CD8-positive, alpha-beta memory T cell (primary cell): ENCODE measurements at regions not wholly inside any gene's neighbourhood (a gene's known extent, or its start where the extent isn't known, plus 50 kb on each side); places are given as distances from the start of the nearest gene placed in this dataset.

ENCODE experiments used
- CTCF ChIA-PET: fragments of 350-600 bp; sonication (Branson Sonifier 250); formaldehyde crosslinking; loops from one replicate; lab custom pipeline; 2021; ENCODE audit warnings: antibody characterized with exemption; lab: Charles Lee
- POLR2A ChIA-PET: fragments of 350-600 bp; sonication (Branson Sonifier 250); formaldehyde crosslinking; loops from one replicate; lab custom pipeline; 2021; ENCODE audit warnings: antibody characterized with exemption; lab: Charles Lee
- DNase-seq, 5 donors: peaks; one replicate each; pipeline versions ENCODE4 v3.0.0 to v3.0.0-alpha.2; 2020 to 2022; ENCODE audit warnings: mixed read lengths in 1 of 5
- H3K27ac ChIP-seq: one replicate; pipeline ENCODE4 v1.7.0; 2013; ENCODE audit warnings: low read depth, mild to moderate bottlenecking, low read length, moderate library complexity
- H3K27me3 ChIP-seq: 2 replicates; pipeline ENCODE4 v1.7.0; 2013; ENCODE audit warnings: low read length, mild to moderate bottlenecking; ENCODE audit not compliant: insufficient read depth, poor library complexity, severe bottlenecking
- H3K36me3 ChIP-seq: 2 replicates; pipeline ENCODE4 v1.7.0; 2013; ENCODE audit warnings: mild to moderate bottlenecking, low read length, moderate library complexity; ENCODE audit not compliant: insufficient read depth
- H3K4me1 ChIP-seq: 2 replicates; pipeline ENCODE4 v1.7.0; 2013; ENCODE audit warnings: mild to moderate bottlenecking, low read length, moderate library complexity; ENCODE audit not compliant: insufficient read depth
- H3K4me3 ChIP-seq: 2 replicates; pipeline ENCODE4 v1.7.0; 2013; ENCODE audit warnings: mild to moderate bottlenecking, low read length
- H3K9me3 ChIP-seq: 2 replicates; pipeline ENCODE4 v1.7.0; 2013; ENCODE audit warnings: mild to moderate bottlenecking, low read length
- H3K27ac Mint-ChIP-seq, 8 donors: one replicate each; pipeline ENCODE4 v1.8.0; 2020 to 2021; ENCODE audit warnings: mixed read lengths in 8 of 8, mild to moderate bottlenecking in 6 of 8, inconsistent platforms in 3 of 8, moderate library complexity in 3 of 8
- H3K27me3 Mint-ChIP-seq, 2 donors: one replicate each; pipeline ENCODE4 v1.8.0; 2020 to 2021; ENCODE audit warnings: mixed read lengths in 2 of 2, mild to moderate bottlenecking in 1 of 2, moderate library complexity in 1 of 2
- H3K36me3 Mint-ChIP-seq, 3 donors: one replicate each; pipeline ENCODE4 v1.8.0; 2020 to 2021; ENCODE audit warnings: mixed read lengths in 3 of 3, inconsistent platforms in 1 of 3, mild to moderate bottlenecking in 1 of 3
- H3K4me1 Mint-ChIP-seq, 3 donors: one replicate each; pipeline ENCODE4 v1.8.0; 2020 to 2021; ENCODE audit warnings: mixed read lengths in 3 of 3, inconsistent platforms in 1 of 3, mild to moderate bottlenecking in 1 of 3
- H3K4me3 Mint-ChIP-seq, 7 donors: one replicate each; pipeline ENCODE4 v1.8.0; 2020 to 2021; ENCODE audit warnings: mixed read lengths in 7 of 7, mild to moderate bottlenecking in 6 of 7, moderate library complexity in 4 of 7, inconsistent platforms in 2 of 7
- H3K9me3 Mint-ChIP-seq, 5 donors: one replicate each; pipeline ENCODE4 v1.8.0; 2020 to 2022; ENCODE audit warnings: mixed read lengths in 5 of 5, mild to moderate bottlenecking in 3 of 5, moderate library complexity in 2 of 5, inconsistent platforms in 1 of 5

GRCh38 chr5:117486261-117486660 is 911.6 kb upstream of the SEMA6A start:
- no peaks in the 10 kb centered on the region for H3K27me3 ChIP-seq
- no peak for DNase-seq
- H3K9me3 ChIP-seq: no peaks in the 10 kb centered on the region
- POLR2A ChIA-PET: no interaction called here
- no peak overlapping the region for H3K4me3 Mint-ChIP-seq
- H3K9me3 Mint-ChIP-seq: peaks cover 2 to 11% (median 7%) of the 10 kb centered on the region in 5 donors
- no peaks in the 10 kb centered on the region for H3K36me3 Mint-ChIP-seq
- no peaks in the 10 kb centered on the region for H3K4me1 ChIP-seq
- H3K4me3 ChIP-seq: no peak overlapping the region
- no peak overlapping the region for H3K27ac ChIP-seq
- no peaks in the 10 kb centered on the region for H3K27me3 Mint-ChIP-seq
- CTCF ChIA-PET: interaction anchor here (1.5 kb wide), 1 partner anchor 31 kb away, joined by 5 read pairs; no protein-coding TSS in a partner anchor
- H3K36me3 ChIP-seq: no peaks in the 10 kb centered on the region
- H3K4me1 Mint-ChIP-seq: no peaks in the 10 kb centered on the region
- H3K27ac Mint-ChIP-seq: no peak overlapping the region

DNA sequence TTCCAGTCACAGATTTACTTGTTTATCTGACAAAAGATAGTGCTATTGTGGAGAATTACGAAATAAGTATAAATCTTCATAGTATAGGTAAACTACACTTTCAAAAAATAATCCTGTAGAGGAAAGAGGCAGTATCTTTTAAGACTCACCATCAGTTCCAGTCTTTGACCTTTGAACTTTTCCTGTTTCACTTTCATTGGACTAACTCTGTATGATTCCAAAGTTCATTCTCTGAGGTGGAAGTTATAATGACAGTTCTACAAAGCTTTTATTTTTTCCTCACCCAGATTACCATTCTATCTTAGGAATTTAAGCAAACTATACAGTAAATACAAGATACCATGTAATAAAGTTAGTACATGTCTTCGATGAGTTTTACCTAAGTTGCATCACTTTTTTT is 901.3 kb upstream of the SEMA6A start:
- Histone ChIP-seq H3K4me1 (no peaks in the 10 kb centered on the region), H3K9me3 (no peaks in the 10 kb centered on the region), H3K4me3 (no peak overlapping the region), H3K36me3 (no peaks in the 10 kb centered on the region), H3K27me3 (no peaks in the 10 kb centered on the region), H3K27ac (no peak overlapping the region)
- no peaks in the 10 kb centered on the region for H3K4me1 Mint-ChIP-seq
- CTCF ChIA-PET: interaction anchor here (1.2 kb wide), 1 partner anchor 21 kb away, joined by 3 read pairs; no protein-coding TSS in a partner anchor
- POLR2A ChIA-PET: no interaction called here
- H3K27ac Mint-ChIP-seq: no peak overlapping the region
- no peaks in the 10 kb centered on the region for H3K27me3 Mint-ChIP-seq
- H3K36me3 Mint-ChIP-seq: no peaks in the 10 kb centered on the region
- H3K4me3 Mint-ChIP-seq: no peak overlapping the region
- DNase-seq: no peak
- peaks cover 0 to 19% (median 4%) of the 10 kb centered on the region in 5 donors for H3K9me3 Mint-ChIP-seq

GRCh38 chr5:117473165-117473564 is 898.5 kb upstream of the SEMA6A start:
- ChIA-PET CTCF (interaction anchor here (1.3 kb wide), 1 partner anchor 19 kb away, joined by 3 read pairs; no protein-coding TSS in a partner anchor), POLR2A (no interaction called here)
- Mint-ChIP-seq H3K9me3 (peaks cover 0 to 24% (median 0%) of the 10 kb centered on the region in 5 donors), H3K4me1 (no peaks in the 10 kb centered on the region), H3K27me3 (no peaks in the 10 kb centered on the region), H3K4me3 (no peak overlapping the region), H3K36me3 (no peaks in the 10 kb centered on the region), H3K27ac (no peak overlapping the region)
- no peak overlapping the region for H3K27ac ChIP-seq
- no peaks in the 10 kb centered on the region for H3K9me3 ChIP-seq
- no peaks in the 10 kb centered on the region for H3K4me1 ChIP-seq
- H3K27me3 ChIP-seq: no peaks in the 10 kb centered on the region
- no peak overlapping the region for H3K4me3 ChIP-seq
- no peak for DNase-seq
- H3K36me3 ChIP-seq: no peaks in the 10 kb centered on the region

- Histone ChIP-seq H3K27me3 (no peaks in the 10 kb centered on the region), H3K27ac (no peak overlapping the region), H3K4me1 (no peaks in the 10 kb centered on the region), H3K4me3 (no peak overlapping the region), H3K36me3 (no peaks in the 10 kb centered on the region), H3K9me3 (no peaks in the 10 kb centered on the region)
- peaks cover 0 to 4% (median 0%) of the 10 kb centered on the region in 5 donors for H3K9me3 Mint-ChIP-seq
- no peak overlapping the region for H3K27ac Mint-ChIP-seq
- POLR2A ChIA-PET: no interaction called here
- CTCF ChIA-PET: no interaction called here
- DNase-seq: no peak
- no peaks in the 10 kb centered on the region for H3K27me3 Mint-ChIP-seq
- H3K4me3 Mint-ChIP-seq: no peak overlapping the region
- no peaks in the 10 kb centered on the region for H3K4me1 Mint-ChIP-seq
- H3K36me3 Mint-ChIP-seq: no peaks in the 10 kb centered on the region
Measured at GRCh38 chr5:117463881-117464570, 889.4 kb upstream of the SEMA6A start.

DNA sequence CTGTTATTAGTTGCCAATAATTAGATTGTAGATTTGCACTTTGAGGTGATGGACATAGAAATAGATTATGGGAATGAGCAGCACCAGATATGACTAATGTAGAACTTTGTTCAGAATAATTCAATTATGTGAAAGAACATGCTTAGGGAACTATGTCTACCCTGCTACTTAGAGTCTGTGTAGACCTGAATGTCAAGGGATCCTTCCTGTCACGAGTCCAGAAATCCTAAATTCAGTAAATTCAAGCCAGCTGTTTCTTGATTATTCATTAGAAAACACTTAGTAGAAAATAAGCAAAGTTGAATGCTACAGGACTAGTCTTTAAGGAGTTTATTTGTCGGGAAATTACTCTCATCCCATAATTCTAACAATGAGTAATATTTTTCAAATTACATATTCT is 887.3 kb upstream of the SEMA6A start:
- Mint-ChIP-seq H3K4me3 (no peak overlapping the region), H3K4me1 (no peaks in the 10 kb centered on the region), H3K27ac (no peak overlapping the region), H3K9me3 (peaks cover 0 to 2% (median 0%) of the 10 kb centered on the region in 5 donors), H3K36me3 (no peaks in the 10 kb centered on the region), H3K27me3 (no peaks in the 10 kb centered on the region)
- no peaks in the 10 kb centered on the region for H3K9me3 ChIP-seq
- no peak for DNase-seq
- H3K36me3 ChIP-seq: no peaks in the 10 kb centered on the region
- H3K27ac ChIP-seq: no peak overlapping the region
- no peaks in the 10 kb centered on the region for H3K4me1 ChIP-seq
- H3K4me3 ChIP-seq: no peak overlapping the region
- CTCF ChIA-PET: no interaction called here
- H3K27me3 ChIP-seq: no peaks in the 10 kb centered on the region
- POLR2A ChIA-PET: no interaction called here

DNA sequence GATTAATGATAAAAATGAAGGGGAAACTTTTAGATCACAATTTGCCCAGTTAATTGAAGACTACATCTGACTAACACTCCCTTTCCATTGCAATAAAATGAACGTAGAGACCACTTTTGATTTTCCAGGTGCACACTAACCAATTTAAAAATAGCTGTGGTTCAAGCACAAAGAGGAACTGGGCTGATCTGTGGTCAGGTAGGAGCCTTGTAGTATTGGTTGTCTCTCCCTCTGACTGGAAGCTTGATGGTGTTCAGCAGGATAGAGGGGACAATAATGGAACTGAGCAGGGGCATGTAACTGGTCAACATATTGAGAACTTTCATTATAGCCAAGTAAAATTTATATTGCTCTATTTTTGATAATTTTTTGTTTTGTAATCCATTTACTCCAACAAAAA is 886.8 kb upstream of the SEMA6A start:
- Mint-ChIP-seq H3K27ac (no peak overlapping the region), H3K9me3 (peaks cover 0 to 2% (median 0%) of the 10 kb centered on the region in 5 donors), H3K36me3 (no peaks in the 10 kb centered on the region), H3K27me3 (no peaks in the 10 kb centered on the region), H3K4me3 (no peak overlapping the region), H3K4me1 (no peaks in the 10 kb centered on the region)
- DNase-seq: no peak
- H3K4me1 ChIP-seq: no peaks in the 10 kb centered on the region
- H3K9me3 ChIP-seq: no peaks in the 10 kb centered on the region
- no peak overlapping the region for H3K27ac ChIP-seq
- no peaks in the 10 kb centered on the region for H3K27me3 ChIP-seq
- no peak overlapping the region for H3K4me3 ChIP-seq
- no peaks in the 10 kb centered on the region for H3K36me3 ChIP-seq
- ChIA-PET POLR2A (no interaction called here), CTCF (no interaction called here)

GRCh38 chr5:117457656-117458055 is 883.0 kb upstream of the SEMA6A start:
- Mint-ChIP-seq H3K4me1 (peaks cover 2 to 14% (median 8%) of the 10 kb centered on the region in 3 donors), H3K36me3 (no peaks in the 10 kb centered on the region), H3K4me3 (no peak overlapping the region), H3K27ac (no peak overlapping the region), H3K27me3 (peaks cover 0 to 1% of the 10 kb centered on the region in 2 donors), H3K9me3 (peaks cover 0 to 4% (median 0%) of the 10 kb centered on the region in 5 donors)
- H3K27ac ChIP-seq: no peak overlapping the region
- ChIA-PET POLR2A (no interaction called here), CTCF (no interaction called here)
- H3K27me3 ChIP-seq: no peaks in the 10 kb centered on the region
- DNase-seq: no peak
- no peaks in the 10 kb centered on the region for H3K4me1 ChIP-seq
- no peak overlapping the region for H3K4me3 ChIP-seq
- H3K9me3 ChIP-seq: no peaks in the 10 kb centered on the region
- H3K36me3 ChIP-seq: no peaks in the 10 kb centered on the region

- H3K27ac ChIP-seq: no peak overlapping the region
- H3K4me1 ChIP-seq: no peaks in the 10 kb centered on the region
- H3K27me3 Mint-ChIP-seq: peaks cover 0 to 1% of the 10 kb centered on the region in 2 donors
- H3K9me3 Mint-ChIP-seq: peaks cover 0 to 4% (median 0%) of the 10 kb centered on the region in 5 donors
- no peak overlapping the region for H3K4me3 ChIP-seq
- no peaks in the 10 kb centered on the region for H3K27me3 ChIP-seq
- H3K9me3 ChIP-seq: no peaks in the 10 kb centered on the region
- no peak overlapping the region for H3K27ac Mint-ChIP-seq
- ChIA-PET CTCF (no interaction called here), POLR2A (no interaction called here)
- H3K36me3 Mint-ChIP-seq: no peaks in the 10 kb centered on the region
- peaks cover 2 to 14% (median 8%) of the 10 kb centered on the region in 3 donors for H3K4me1 Mint-ChIP-seq
- no peak overlapping the region for H3K4me3 Mint-ChIP-seq
- DNase-seq: no peak
- H3K36me3 ChIP-seq: no peaks in the 10 kb centered on the region
Measured at GRCh38 chr5:117456866-117457470, 882.3 kb upstream of the SEMA6A start.
